ENCODE measurements at regions not wholly inside any gene's neighbourhood (a gene's known extent, or its start where the extent isn't known, plus 50 kb on each side); places are given as distances from the start of the nearest gene placed in this dataset.

DNA sequence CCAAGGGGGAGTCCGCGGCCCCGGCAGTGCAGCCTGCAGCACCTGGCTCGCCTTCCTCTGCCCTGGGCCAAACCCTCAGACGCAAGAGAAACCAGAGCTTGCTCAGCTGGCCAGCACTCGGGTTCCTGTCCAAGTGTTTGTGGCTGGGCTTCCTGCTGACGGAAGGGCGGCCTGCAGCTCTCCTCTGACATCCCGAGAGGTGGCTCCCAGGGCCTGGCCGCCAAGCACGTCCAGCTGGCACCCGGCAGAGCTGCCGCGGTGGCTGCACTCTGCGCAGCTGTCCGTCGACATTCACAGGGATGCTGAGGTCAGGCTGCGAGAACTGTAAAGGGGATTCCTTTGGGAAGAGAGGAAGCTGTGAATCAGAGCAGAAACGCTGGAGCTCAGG is 85.6 kb downstream of the CPN2 start:
- no peak for DNase-seq (ENCODE audit: low read depth in 2 of 3, low spot score in 2 of 3)

- DNase-seq (ENCODE audit: low read depth in 2 of 3, low spot score in 2 of 3): no peak
Measured at GRCh38 chr3:194265996-194266964, 84.8 kb downstream of the CPN2 start.

- DNase-seq (ENCODE audit: low read depth in 2 of 3, low spot score in 2 of 3): no peak
Measured at GRCh38 chr3:194267744-194268653, 83.1 kb downstream of the CPN2 start.

DNA sequence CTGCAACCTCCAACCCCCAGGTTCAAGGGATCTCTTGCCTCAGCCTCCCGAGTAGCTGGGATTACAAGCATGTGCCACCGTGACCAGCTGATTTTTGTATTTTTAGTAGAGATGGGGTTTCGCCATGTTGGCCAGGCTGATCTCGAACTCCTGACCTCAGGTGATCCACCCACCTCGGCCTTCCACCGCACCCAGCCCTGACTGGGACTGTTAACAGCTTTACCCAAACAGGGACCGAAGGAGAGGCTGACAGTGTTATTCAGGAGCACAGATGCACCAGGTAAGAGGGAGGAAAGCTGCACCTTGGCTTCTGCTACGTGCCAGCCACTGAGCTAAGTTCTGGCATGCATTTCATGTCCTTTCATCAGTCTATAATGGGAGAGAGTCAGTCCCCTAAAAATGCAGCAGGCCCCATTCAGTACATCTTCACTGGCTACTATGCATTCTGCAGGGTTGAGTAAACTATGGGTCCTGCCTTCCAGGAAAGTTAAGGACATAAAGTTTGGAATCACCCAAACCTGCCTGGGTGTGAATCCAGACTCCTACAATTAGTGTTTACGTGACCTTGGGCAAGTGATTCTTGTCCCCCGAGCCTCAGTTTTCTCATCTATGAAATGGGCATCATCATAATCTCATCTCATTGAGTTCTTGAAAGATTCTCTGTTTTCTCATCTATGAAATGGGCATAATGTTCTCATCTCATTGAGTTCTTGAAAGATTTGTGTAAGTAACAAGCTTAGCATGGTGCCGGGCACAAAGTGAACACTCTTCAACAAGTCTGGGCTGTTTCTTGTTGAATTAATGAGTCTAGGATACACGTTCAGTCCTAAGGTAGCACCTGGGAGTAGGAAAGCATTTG is 82.2 kb downstream of the CPN2 start:
- DNase-seq (ENCODE audit: low read depth in 2 of 3, low spot score in 2 of 3): no peak

DNA sequence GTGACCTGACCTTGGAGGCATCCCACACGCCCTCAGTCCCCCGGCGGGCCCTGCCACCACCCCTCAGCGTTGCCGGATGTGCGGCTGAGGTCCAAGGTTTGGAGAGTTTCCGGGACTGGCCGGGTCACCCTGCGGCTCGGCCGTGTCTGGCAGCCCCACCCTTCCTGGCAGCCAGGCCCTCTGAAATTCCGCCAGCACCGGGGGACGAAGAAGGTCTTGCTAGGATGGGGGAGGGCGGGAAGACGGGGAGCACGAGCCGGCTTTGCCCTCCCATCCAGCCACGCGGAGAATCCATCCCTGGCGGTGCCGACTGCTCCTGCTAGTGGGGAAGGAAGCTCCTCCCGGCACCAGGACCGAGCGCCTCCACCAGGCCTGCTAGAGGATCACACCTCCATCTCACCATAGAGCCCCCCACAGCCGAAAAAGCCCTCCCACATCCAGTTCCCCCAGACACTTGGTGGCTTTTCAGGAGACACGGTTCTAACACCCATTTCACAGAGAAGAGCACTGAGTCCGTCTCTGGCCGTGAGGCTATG is 81.5 kb downstream of the CPN2 start:
- no peak for DNase-seq (ENCODE audit: low read depth in 2 of 3, low spot score in 2 of 3)

- no peak for DNase-seq (ENCODE audit: low read depth in 2 of 3, low spot score in 2 of 3)
Measured at GRCh38 chr3:194270627-194271459, 80.3 kb downstream of the CPN2 start.

- DNase-seq (ENCODE audit: low read depth in 2 of 3, low spot score in 2 of 3): no peak
Measured at GRCh38 chr3:194271460-194272035, 79.6 kb downstream of the CPN2 start.

GRCh38 chr3:194272221-194272620 is 78.9 kb downstream of the CPN2 start:
- no peak for DNase-seq (ENCODE audit: low read depth in 2 of 3, low spot score in 2 of 3)

GRCh38 chr3:194272861-194273742 is 78.0 kb downstream of the CPN2 start:
- DNase-seq (ENCODE audit: low read depth in 2 of 3, low spot score in 2 of 3): no peak

DNA sequence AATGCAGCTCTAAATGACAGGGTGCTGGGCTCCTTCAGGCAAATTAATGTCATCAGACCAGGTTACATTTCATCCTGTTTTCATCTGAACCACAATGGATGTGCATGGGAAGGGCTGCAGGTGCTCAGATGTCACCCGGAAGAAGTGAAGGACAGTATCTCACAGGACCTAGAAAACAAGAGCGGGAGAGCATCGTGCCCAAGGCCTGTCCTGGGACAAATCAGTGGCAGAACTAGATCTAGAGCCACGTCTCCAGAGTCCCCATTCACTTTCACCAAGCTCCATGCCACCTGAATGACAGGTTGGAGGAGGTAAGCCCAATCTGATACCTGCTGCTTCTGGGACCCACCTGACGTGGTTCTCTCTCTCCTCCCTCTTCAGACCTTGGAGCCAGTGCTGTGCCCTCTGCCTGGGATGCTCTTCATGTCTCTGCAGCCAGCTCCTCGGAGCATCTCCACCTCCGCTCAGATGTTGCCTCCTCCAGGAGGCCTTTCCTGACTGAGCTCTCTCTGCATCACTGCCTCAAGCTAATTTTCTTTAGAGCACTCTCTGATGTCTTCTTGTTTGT is 77.3 kb downstream of the CPN2 start:
- no peak for DNase-seq (ENCODE audit: low read depth in 2 of 3, low spot score in 2 of 3)

- no peak for DNase-seq (ENCODE audit: low read depth in 2 of 3, low spot score in 2 of 3)
Measured at GRCh38 chr3:194274424-194275085, 76.6 kb downstream of the CPN2 start.

DNA sequence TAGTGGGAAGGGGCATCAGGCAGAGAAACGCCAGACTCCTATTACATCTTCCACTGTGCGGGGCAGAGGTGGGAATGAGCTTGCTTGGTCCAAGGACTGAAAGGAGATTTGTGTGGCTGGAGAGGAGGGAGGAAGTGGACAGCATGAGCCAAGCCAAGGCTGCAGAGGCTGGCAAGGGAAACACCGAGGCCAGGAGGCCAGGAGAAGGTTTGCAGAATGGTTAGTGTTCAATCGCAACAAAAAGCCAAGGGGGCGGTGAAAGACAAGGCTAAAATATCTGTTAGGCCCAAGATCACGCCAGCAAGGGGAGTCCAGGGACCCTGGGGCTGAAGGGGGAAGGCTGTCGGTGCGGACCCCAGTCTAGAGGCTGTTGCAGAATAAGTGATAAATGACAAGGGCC is 75.8 kb downstream of the CPN2 start:
- DNase-seq (ENCODE audit: low read depth in 2 of 3, low spot score in 2 of 3): no peak

- no peak for DNase-seq (ENCODE audit: low read depth in 2 of 3, low spot score in 2 of 3)
Measured at GRCh38 chr3:194275721-194276120, 75.4 kb downstream of the CPN2 start.

DNA sequence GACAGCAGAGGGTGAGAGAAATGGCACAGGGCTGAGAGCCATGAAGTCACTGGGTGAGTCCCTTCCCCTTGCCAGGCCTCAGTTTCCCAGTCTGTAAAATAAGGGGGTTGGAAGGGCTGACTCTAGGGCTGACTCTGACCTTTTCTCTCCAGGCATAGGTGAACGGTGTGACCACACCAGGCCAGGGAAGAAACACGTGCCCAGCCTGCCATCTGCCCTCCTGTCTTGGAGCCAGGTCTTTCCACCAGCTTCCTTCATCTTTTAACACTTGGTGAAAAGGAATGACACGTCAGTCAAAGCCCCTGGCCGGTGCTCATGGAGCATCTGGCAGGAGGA is 74.4 kb downstream of the CPN2 start:
- DNase-seq (ENCODE audit: low read depth in 2 of 3, low spot score in 2 of 3): no peak

DNA sequence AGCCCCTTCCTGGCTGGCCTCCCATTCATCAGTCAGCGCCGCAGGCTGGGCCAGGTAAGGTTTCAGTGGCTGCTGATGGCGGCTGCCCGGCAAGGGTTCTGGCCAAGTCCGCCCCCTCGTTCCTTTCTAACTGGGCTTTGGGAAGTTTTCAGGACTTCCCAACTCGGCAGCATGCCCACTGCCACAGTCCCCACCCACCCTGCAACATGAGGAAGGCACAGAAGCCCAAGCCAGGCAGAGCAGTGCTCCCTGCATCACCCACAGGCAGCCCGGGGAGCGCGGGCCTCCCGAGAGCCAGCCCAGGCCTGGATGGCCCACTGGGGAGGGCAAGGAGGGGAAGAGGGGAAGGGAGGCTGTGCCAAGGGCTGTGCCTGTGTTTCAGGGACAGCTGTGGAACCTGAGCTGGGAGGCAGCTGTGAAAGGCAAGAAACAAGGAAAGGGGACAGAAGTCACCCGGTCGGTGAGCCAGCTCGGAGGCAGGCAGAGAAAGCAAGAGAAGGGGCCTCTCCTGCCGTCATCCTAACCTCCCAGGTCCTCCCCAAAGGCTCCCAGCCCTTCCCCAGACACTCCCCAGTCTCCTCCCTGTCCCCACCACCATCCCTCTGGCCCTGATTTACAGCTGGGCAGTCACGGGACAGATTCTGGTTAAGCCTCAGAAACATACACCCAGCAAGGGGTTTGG is 73.9 kb downstream of the CPN2 start:
- DNase-seq (ENCODE audit: low read depth in 2 of 3, low spot score in 2 of 3): no peak

DNA sequence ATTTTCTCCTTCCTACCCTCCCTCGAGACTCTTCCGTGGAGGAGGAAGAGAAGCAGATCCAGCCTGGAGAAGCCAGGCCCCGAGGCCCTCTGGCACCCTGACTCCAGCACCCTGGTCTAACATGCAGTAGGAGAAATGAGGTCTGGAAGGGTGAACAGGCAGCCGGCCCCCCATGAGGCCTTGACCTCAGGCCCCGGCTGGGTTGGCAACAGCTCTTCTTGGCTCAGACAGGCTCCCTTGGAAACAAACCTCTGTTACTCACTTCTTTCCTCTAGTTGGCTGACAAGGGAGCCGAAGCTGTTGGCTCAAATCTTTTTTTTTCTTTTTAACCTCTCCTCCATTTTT is 73.4 kb downstream of the CPN2 start:
- no peak for DNase-seq (ENCODE audit: low read depth in 2 of 3, low spot score in 2 of 3)

GRCh38 chr3:194278186-194278845 is 72.8 kb downstream of the CPN2 start:
- no peak for DNase-seq (ENCODE audit: low read depth in 2 of 3, low spot score in 2 of 3)

Data from activated CD8-positive, alpha-beta memory T cell treated with anti-CD3 and anti-CD28 coated beads for 48 hours (primary cell).